Testis (tissue), 2 donors: ENCODE measurements at regions not wholly inside any gene's neighbourhood (a gene's known extent, or its start where the extent isn't known, plus 50 kb on each side); places are given as distances from the start of the nearest gene placed in this dataset.

Experiments
- DNase-seq: peaks from one replicate; pipeline ENCODE4 v3.0.0-alpha.2; 2019
- H3K27ac ChIP-seq, 2 donors: fragments of 200-600 bp; sonication (generic); one replicate each; pipeline ENCODE4 v1.5.1; 2019
- H3K27me3 ChIP-seq: fragments of 200-600 bp; sonication (generic); one replicate; pipeline ENCODE4 v1.5.1; 2019
- H3K36me3 ChIP-seq: fragments of 200-600 bp; sonication (generic); one replicate; pipeline ENCODE4 v1.5.1; 2017; ENCODE audit warnings: low read depth; ENCODE audit errors: missing control alignments
- H3K4me1 ChIP-seq: fragments of 200-600 bp; sonication (generic); one replicate; pipeline ENCODE4 v1.5.1; 2019
- H3K4me3 ChIP-seq, 2 donors: fragments of 200-600 bp; sonication (generic); one replicate each; pipeline ENCODE4 v1.5.1; 2017 to 2019
- H3K9me3 ChIP-seq: fragments of 200-600 bp; sonication (generic); one replicate; pipeline ENCODE4 v1.5.1; 2017
- CTCF ChIP-seq, 3 experiments: fragments of 450-650 bp in 2 of 3; fragments of 200-600 bp in 1 of 3; sonication (generic) in 1 of 3; IDR thresholded peaks; one replicate each; pipeline ENCODE4 v1.5.1; 2016 to 2019; ENCODE audit warnings: antibody characterized with exemption in 3 of 3, mild to moderate bottlenecking in 2 of 3, moderate library complexity in 1 of 3
- POLR2A ChIP-seq: fragments of 450-650 bp; IDR thresholded peaks from one replicate; pipeline ENCODE4 v1.6.1; 2017; ENCODE audit warnings: antibody characterized with exemption, mild to moderate bottlenecking, moderate library complexity
- WGBS, 2 donors: methylation state at CpG; one replicate each; pipeline ENCODE4 v1.1.5; 2018; 5-methylcytosine and 5-hydroxymethylcytosine counted together
- intact Hi-C: fragments of 100-400 bp; cut with DNase I; formaldehyde crosslinking; loops from one replicate; pipeline ENCODE4 v1.15.1; 2023; ENCODE audit warnings: low total_unique reads

GRCh38 chr18:28582724-28583123 is 405.8 kb upstream of the CDH2 start:
- no peak overlapping the region for H3K27ac ChIP-seq
- H3K4me3 ChIP-seq, result no peak overlapping the region
- H3K9me3 ChIP-seq, result no peaks in the 10 kb centered on the region
- 93 to 94% methylated on average over 2 of the region's 2 CpGs for WGBS, 2 donors
- H3K27me3 ChIP-seq, result no peaks in the 10 kb centered on the region
- TF ChIP-seq POLR2A (no peak), CTCF (IDR thresholded peaks at IDR 0.05) (no peak)
- intact Hi-C loops, result no loop called here
- no peaks in the 10 kb centered on the region for H3K36me3 ChIP-seq
- no peaks in the 10 kb centered on the region for H3K4me1 ChIP-seq
- DNase-seq, result no peak

GRCh38 chr18:28581521-28582071 is 404.7 kb upstream of the CDH2 start:
- no peaks in the 10 kb centered on the region for H3K36me3 ChIP-seq
- no peaks in the 10 kb centered on the region for H3K4me1 ChIP-seq
- DNase-seq, result no peak
- no peak overlapping the region for H3K27ac ChIP-seq
- WGBS, 2 donors, result 38 to 50% methylated on average over 4 of the region's 4 CpGs
- H3K27me3 ChIP-seq, result no peaks in the 10 kb centered on the region
- no peak overlapping the region for H3K4me3 ChIP-seq
- intact Hi-C loops, result no loop called here
- no peaks in the 10 kb centered on the region for H3K9me3 ChIP-seq
- TF ChIP-seq POLR2A, result no peak
- TF ChIP-seq CTCF (IDR thresholded peaks at IDR 0.05), result no peak

- Histone ChIP-seq H3K9me3 (no peaks in the 10 kb centered on the region), H3K4me1 (no peaks in the 10 kb centered on the region), H3K4me3 (no peak overlapping the region), H3K36me3 (no peaks in the 10 kb centered on the region), H3K27me3 (no peaks in the 10 kb centered on the region), H3K27ac (no peak overlapping the region)
- WGBS, 2 donors, result 78 to 93% methylated on average over 3 of the region's 3 CpGs
- no peak for TF ChIP-seq CTCF (IDR thresholded peaks at IDR 0.05)
- TF ChIP-seq POLR2A, result no peak
- no peak for DNase-seq
- intact Hi-C loops, result no loop called here
These were observed 400.0 kb upstream of the CDH2 start for GRCh38 chr18:28576941-28577340.

GRCh38 chr18:28575123-28575522 is 398.2 kb upstream of the CDH2 start:
- Histone ChIP-seq H3K36me3 (no peaks in the 10 kb centered on the region), H3K27me3 (no peaks in the 10 kb centered on the region), H3K9me3 (no peaks in the 10 kb centered on the region), H3K27ac (no peak overlapping the region), H3K4me1 (no peaks in the 10 kb centered on the region), H3K4me3 (no peak overlapping the region)
- WGBS, 2 donors, result 86 to 89% methylated on average over 3 of the region's 3 CpGs
- intact Hi-C loops, result no loop called here
- DNase-seq, result no peak
- no peak for TF ChIP-seq CTCF (IDR thresholded peaks at IDR 0.05)
- TF ChIP-seq POLR2A, result no peak

GRCh38 chr18:28574175-28574574 is 397.2 kb upstream of the CDH2 start:
- H3K4me1 ChIP-seq, result no peaks in the 10 kb centered on the region
- TF ChIP-seq CTCF (IDR thresholded peaks at IDR 0.05) (no peak), POLR2A (no peak)
- no peak overlapping the region for H3K27ac ChIP-seq
- H3K27me3 ChIP-seq, result no peaks in the 10 kb centered on the region
- intact Hi-C loops, result no loop called here
- no peak for DNase-seq
- no peaks in the 10 kb centered on the region for H3K9me3 ChIP-seq
- WGBS, 2 donors, result 68 to 87% methylated on average over 1 of the region's 1 CpG
- no peak overlapping the region for H3K4me3 ChIP-seq
- H3K36me3 ChIP-seq, result no peaks in the 10 kb centered on the region
